D721Med (cell line): ENCODE measurements at regions not wholly inside any gene's neighbourhood (a gene's known extent, or its start where the extent isn't known, plus 50 kb on each side); places are given as distances from the start of the nearest gene placed in this dataset.

Experiments used
- DNase-seq: peaks from one replicate; pipeline ENCODE4 v3.0.0; 2011; ENCODE audit warnings: low spot score; ENCODE audit not compliant: insufficient read length
- FAIRE-seq: peaks from 2 replicates; lab custom pipeline; 2011; peaks lifted over from hg19 to GRCh38; lab: Jason Lieb, UNC
- CTCF ChIP-seq: IDR thresholded peaks from 2 replicates; pipeline ENCODE4 v1.5.1; 2012; ENCODE audit warnings: mild to moderate bottlenecking, control low read depth; ENCODE audit not compliant: insufficient read depth; ENCODE audit errors: missing control alignments

DNA sequence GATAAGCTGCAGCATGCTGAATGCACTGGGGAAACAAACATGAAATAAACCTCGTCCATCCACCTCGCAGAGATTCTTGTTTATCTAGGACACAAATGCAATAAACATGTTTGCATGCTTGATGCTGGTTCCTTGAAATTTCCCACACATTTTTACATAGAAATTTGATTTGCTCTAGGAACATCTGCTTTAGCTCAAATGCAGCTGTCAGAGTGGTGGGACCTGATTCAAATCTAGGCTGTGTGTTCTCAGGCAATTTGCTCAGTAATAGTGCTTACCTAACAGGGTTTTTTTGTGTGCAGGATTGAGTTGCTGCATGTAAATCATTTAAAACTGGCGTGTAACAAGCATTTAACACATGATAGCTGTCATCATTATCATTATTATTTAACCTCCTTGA, 293.1 kb downstream of the QDPR start:
- FAIRE-seq (no peak), DNase-seq (no peak)
- no peak for TF ChIP-seq CTCF

- no peak for TF ChIP-seq CTCF
- no peak for DNase-seq
- no peak for FAIRE-seq
These were observed 304.8 kb downstream of the QDPR start for GRCh38 chr4:17206829-17207801.

DNA sequence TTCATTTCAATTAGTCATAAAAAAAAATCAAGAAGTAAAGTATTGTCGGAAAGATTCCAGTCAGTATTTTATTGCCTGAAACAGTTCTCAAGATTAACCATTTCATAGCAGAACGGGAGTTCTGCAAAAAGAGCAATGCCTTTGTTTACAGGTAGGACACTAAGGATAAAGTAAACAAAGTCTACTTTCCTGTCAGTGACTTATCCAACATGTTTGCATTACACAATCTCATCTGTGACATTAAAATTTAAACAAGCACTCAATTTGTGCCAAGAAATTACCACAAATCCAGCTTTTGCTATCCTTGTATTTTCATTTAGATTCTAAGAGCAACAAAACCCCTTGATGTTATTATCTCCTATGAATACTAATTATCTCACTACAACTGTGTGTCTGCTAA, 306.5 kb upstream of the LDB2 start:
- no peak for FAIRE-seq
- no peak for TF ChIP-seq CTCF

GRCh38 chr4:17203797-17204196, 305.4 kb upstream of the LDB2 start:
- no peak for TF ChIP-seq CTCF
- FAIRE-seq (no peak), DNase-seq (no peak)

More for the DNA sequence above, 306.5 kb upstream of the LDB2 start:
- no peak for DNase-seq

DNA sequence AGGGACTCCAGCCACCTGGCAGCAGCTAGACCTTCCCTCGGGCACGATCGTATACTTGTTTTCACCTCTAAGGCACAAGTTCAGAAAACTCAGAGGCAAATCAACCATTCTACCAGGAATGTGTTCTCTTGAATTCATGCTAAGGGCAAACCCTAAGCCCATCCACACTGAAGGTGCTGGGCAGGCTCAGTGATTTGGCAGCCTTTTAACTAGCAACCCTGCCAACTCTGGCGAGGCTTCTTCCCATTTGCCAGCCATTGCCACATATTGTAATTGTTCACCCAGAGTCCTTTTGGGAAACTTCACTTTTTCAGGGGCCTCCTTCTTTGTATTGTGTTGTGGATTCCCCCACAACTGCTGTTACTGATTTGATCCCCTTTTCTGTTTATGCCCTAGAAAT, 298.6 kb upstream of the LDB2 start:
- no peak for DNase-seq
- FAIRE-seq: no peak
- no peak for TF ChIP-seq CTCF

DNA sequence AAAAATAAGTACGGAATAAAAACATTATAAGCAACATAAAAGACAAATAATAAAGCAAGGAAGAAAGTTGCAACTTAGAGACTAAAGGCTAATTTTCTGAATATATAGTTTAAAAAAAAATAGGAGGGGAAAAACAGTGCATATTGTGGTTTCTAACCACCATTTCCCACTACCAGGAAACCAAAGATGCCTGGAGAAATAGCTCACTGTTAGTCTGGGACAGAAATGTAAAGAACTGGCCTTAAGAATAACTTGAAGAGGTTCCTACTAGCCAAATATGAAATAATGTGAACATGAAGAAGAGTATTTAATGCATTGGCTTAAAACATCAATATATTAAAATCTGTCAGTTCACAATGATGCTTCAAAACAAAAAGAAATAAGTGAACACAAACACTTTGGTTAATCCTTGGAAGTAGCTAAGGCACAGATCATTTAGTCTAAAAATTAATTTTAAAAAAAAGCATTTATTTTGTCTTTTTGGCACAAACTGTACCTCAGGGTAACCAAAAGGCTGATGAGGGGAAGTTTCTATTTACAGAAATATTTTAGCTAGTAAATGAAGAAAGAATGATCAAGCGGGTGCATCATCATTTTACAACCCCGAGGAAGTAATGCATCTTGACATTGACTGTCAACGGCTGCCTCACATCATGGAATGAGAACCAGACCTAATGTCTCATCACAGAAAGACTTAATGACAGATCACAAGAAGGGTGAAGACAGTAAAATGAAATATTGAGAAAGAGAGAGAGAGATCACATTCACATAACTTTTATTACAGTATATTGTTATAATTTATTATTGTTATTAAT, 297.2 kb upstream of the LDB2 start:
- DNase-seq (no peak), FAIRE-seq (no peak)
- no peak for TF ChIP-seq CTCF
